GM12878 (cell line): ENCODE measurements at regions not wholly inside any gene's neighbourhood (a gene's known extent, or its start where the extent isn't known, plus 50 kb on each side); places are given as distances from the start of the nearest gene placed in this dataset.

ENCODE experiments used
- ATAC-seq: fragments of 200-7000 bp; cut with Tn5 transposase; 3 replicates; pipeline ENCODE4 v1.9.1; 2020; ENCODE audit warnings: mild to moderate bottlenecking, moderate library complexity
- BruUV-seq: library from RNA; stranded (reverse); fragments of 400-500 nt; replicated peaks from 2 replicates; lab custom pipeline; 2021; lab: Mats Ljungman, UMichigan
- CTCF ChIA-PET: fragments of 300-600 bp; sonication (Branson Sonifier 250); formaldehyde crosslinking; extraction: SDS; loops from one replicate; lab custom pipeline; 2021; ENCODE audit warnings: inconsistent platforms; lab: Yijun Ruan, JAX
- POLR2A ChIA-PET: fragments of 350-600 bp; formaldehyde crosslinking; extraction: SDS; loops from one replicate; lab custom pipeline; 2021; ENCODE audit warnings: inconsistent platforms; lab: Charles Lee
- RAD21 ChIA-PET: fragments of 300-600 bp; sonication (Branson Sonifier 250); formaldehyde crosslinking; loops from one replicate; lab custom pipeline; 2023; ENCODE audit warnings: antibody characterized with exemption; ENCODE audit not compliant: unreplicated experiment; lab: Charles Lee
- SMC1A ChIA-PET: fragments of 300-600 bp; sonication (Branson Sonifier 250); formaldehyde crosslinking; loops from one replicate; lab custom pipeline; 2023; ENCODE audit not compliant: unreplicated experiment, uncharacterized antibody; lab: Charles Lee
- DNase-seq: peaks from one replicate; pipeline ENCODE4 v3.0.0-alpha.2; 2011; ENCODE audit warnings: low read depth, low spot score
- FAIRE-seq: peaks from 3 replicates; lab custom pipeline; 2011; peaks lifted over from hg19 to GRCh38; lab: Jason Lieb, UNC
- H2AFZ ChIP-seq: 2 replicates; pipeline ENCODE4 v1.6.0; 2011; ENCODE audit warnings: low read depth, low read length, control low read depth; ENCODE audit not compliant: control insufficient read depth
- H3K27ac ChIP-seq: 2 replicates; pipeline ENCODE4 v1.5.1; 2011; ENCODE audit warnings: control low read depth; ENCODE audit not compliant: control insufficient read depth, insufficient read depth
- H3K27me3 ChIP-seq, 2 experiments: replicated peaks in 1 of 2; 2 replicates each; pipeline versions ENCODE4 v1.6.0 to v1.6.1; 2011; ENCODE audit warnings: low read length in 1 of 2; ENCODE audit not compliant: control insufficient read depth in 2 of 2, insufficient read depth in 2 of 2
- H3K36me3 ChIP-seq, 2 experiments: 2 replicates each; pipeline ENCODE4 v1.5.1; 2011; ENCODE audit warnings: low read length in 1 of 2; ENCODE audit not compliant: control insufficient read depth in 2 of 2, insufficient read depth in 2 of 2
- H3K4me1 ChIP-seq: 2 replicates; pipeline ENCODE4 v1.6.1; 2011; ENCODE audit warnings: mild to moderate bottlenecking, low read length, moderate library complexity, mixed read lengths; ENCODE audit not compliant: control insufficient read depth, insufficient read depth
- H3K4me2 ChIP-seq: 2 replicates; pipeline ENCODE4 v1.6.0; 2011; ENCODE audit warnings: control low read depth; ENCODE audit not compliant: control insufficient read depth, insufficient read depth
- H3K4me3 ChIP-seq: fragments of 200-600 bp; sonication (generic); 2 replicates; pipeline ENCODE4 v1.5.1; 2016
- H3K79me2 ChIP-seq: 2 replicates; pipeline ENCODE4 v1.6.0; 2011; ENCODE audit warnings: low read length; ENCODE audit not compliant: control insufficient read depth, insufficient read depth
- H3K9ac ChIP-seq: 2 replicates; pipeline ENCODE4 v1.8.0; 2011; ENCODE audit warnings: low read length, control low read depth, mixed read lengths; ENCODE audit not compliant: control insufficient read depth, insufficient read depth
- H3K9me3 ChIP-seq: replicated peaks from 3 replicates; pipeline ENCODE4 v1.5.1; 2011; ENCODE audit warnings: mild to moderate bottlenecking, low read length; ENCODE audit not compliant: control insufficient read depth, insufficient read depth
- H4K20me1 ChIP-seq: 2 replicates; pipeline ENCODE4 v1.6.0; 2011; ENCODE audit not compliant: control insufficient read depth, insufficient read depth
- BACH1 ChIP-seq: fragments of 450-650 bp; IDR thresholded peaks from 2 replicates; pipeline ENCODE4 v1.6.1; 2017; ENCODE audit warnings: mild to moderate bottlenecking, borderline replicate concordance
- BCL3 ChIP-seq: IDR thresholded peaks from 2 replicates; pipeline ENCODE4 v1.6.1; 2011; ENCODE audit warnings: borderline replicate concordance, low read depth, mild to moderate bottlenecking, moderate library complexity, low read length; ENCODE audit not compliant: insufficient read depth, poor library complexity, severe bottlenecking
- IRF4 ChIP-seq: IDR thresholded peaks from 2 replicates; pipeline ENCODE4 v1.6.1; 2011; ENCODE audit warnings: low read depth, low read length
- JUNB ChIP-seq: IDR thresholded peaks from 2 replicates; pipeline ENCODE4 v1.6.1; 2016; ENCODE audit warnings: antibody characterized with exemption, mild to moderate bottlenecking
- NBN ChIP-seq: fragments of 450-650 bp; IDR thresholded peaks from 2 replicates; pipeline ENCODE4 v1.6.1; 2016
- NFXL1 ChIP-seq: fragments of 450-650 bp; IDR thresholded peaks from 2 replicates; pipeline ENCODE4 v1.6.1; 2017; ENCODE audit warnings: antibody characterized with exemption, mild to moderate bottlenecking, borderline replicate concordance
- NKRF ChIP-seq: fragments of 450-650 bp; conservative IDR thresholded peaks from 2 replicates; pipeline ENCODE4 v1.6.1; 2017; ENCODE audit warnings: mild to moderate bottlenecking, moderate library complexity
- NRF1 ChIP-seq: conservative IDR thresholded peaks from 2 replicates; pipeline ENCODE4 v1.6.1; 2011; ENCODE audit warnings: mild to moderate bottlenecking, low read depth, low read length, improper control_type of control experiment
- PML ChIP-seq: IDR thresholded peaks from 2 replicates; pipeline ENCODE4 v1.6.1; 2012; ENCODE audit warnings: low read length, inconsistent platforms
- POLR2AphosphoS5 ChIP-seq: IDR thresholded peaks from 2 replicates; pipeline ENCODE4 v1.6.1; 2011; ENCODE audit warnings: mild to moderate bottlenecking, low read length, inconsistent platforms
- RAD51 ChIP-seq: fragments of 450-650 bp; IDR thresholded peaks from 2 replicates; pipeline ENCODE4 v1.6.1; 2016; ENCODE audit warnings: moderate library complexity, mild to moderate bottlenecking, inconsistent platforms
- RCOR1 ChIP-seq: conservative IDR thresholded peaks from 2 replicates; pipeline ENCODE4 v1.6.1; 2012; ENCODE audit warnings: low read depth, low read length, improper control_type of control experiment
- SIN3A ChIP-seq: IDR thresholded peaks from 2 replicates; pipeline ENCODE4 v1.6.1; 2012; ENCODE audit warnings: low read depth, low read length, improper control_type of control experiment
- SMAD1 ChIP-seq: fragments of 450-650 bp; IDR thresholded peaks from 2 replicates; pipeline ENCODE4 v1.6.1; 2018; ENCODE audit warnings: mild to moderate bottlenecking, low read depth; ENCODE audit not compliant: partially characterized antibody
- SMARCA5 ChIP-seq: fragments of 450-650 bp; IDR thresholded peaks from 2 replicates; pipeline ENCODE4 v1.6.1; 2017; ENCODE audit warnings: mild to moderate bottlenecking
- USF2 ChIP-seq: IDR thresholded peaks from 2 replicates; pipeline ENCODE4 v1.6.1; 2011; ENCODE audit warnings: low read depth, low read length, improper control_type of control experiment, borderline replicate concordance
- YBX1 ChIP-seq: fragments of 450-650 bp; IDR thresholded peaks from 2 replicates; pipeline ENCODE4 v1.6.1; 2016; ENCODE audit warnings: antibody characterized with exemption
- WGBS: methylation state at CpG from one replicate; pipeline ENCODE4 v1.1.6; 2016; ENCODE audit warnings: low lambda C conversion rate; ENCODE audit not compliant: insufficient replicate concordance, insufficient coverage; ENCODE audit errors: missing lambda C conversion rate; 5-methylcytosine and 5-hydroxymethylcytosine counted together
- in situ Hi-C: fragments of 300-500 bp; cut with MboI; formaldehyde crosslinking; loops from 9 replicates; pipeline ENCODE4 v1.14.3; 2018; ENCODE audit warnings: mixed read lengths
- intact Hi-C: fragments of 100-400 bp; cut with micrococcal nuclease; formaldehyde crosslinking; loops from one replicate; pipeline ENCODE4 v1.14.2; 2022; ENCODE audit not compliant: unreplicated experiment

- no peak for FAIRE-seq
- no peak overlapping the region for H3K9ac ChIP-seq
- no peaks in the 10 kb centered on the region for H3K4me1 ChIP-seq
- no peak overlapping the region for H3K4me3 ChIP-seq
- no peaks in the 10 kb centered on the region for H4K20me1 ChIP-seq
- in situ Hi-C loops (no loop called here), intact Hi-C loops (no loop called here)
- SMC1A ChIA-PET: interaction anchor here (1.2 kb wide), 1 partner anchor 245 kb away, joined by 3 read pairs; no protein-coding TSS in a partner anchor
- WGBS: 40% methylated on average over 1 of the region's 1 CpG
- DNase-seq: no peak
- no TSS peak for BruUV-seq
- no peak overlapping the region for H3K4me2 ChIP-seq
- no peak for TF ChIP-seq RAD51
- no peak for TF ChIP-seq PML
- no peak for TF ChIP-seq SIN3A
- no peak for TF ChIP-seq IRF4
- no peak for TF ChIP-seq NKRF
- no peak for TF ChIP-seq YBX1
- TF ChIP-seq JUNB: no peak
- no peak for TF ChIP-seq BACH1
- no peaks in the 10 kb centered on the region for H3K36me3 ChIP-seq
- RAD21 ChIA-PET: no interaction called here
- no peak overlapping the region for H2AFZ ChIP-seq
- H3K27ac ChIP-seq: no peak overlapping the region
- POLR2A ChIA-PET: no interaction called here
- H3K9me3 ChIP-seq: no peaks in the 10 kb centered on the region
- H3K27me3 ChIP-seq: no peaks in the 10 kb centered on the region
- ATAC-seq: no peak
- CTCF ChIA-PET: no interaction called here
- no peaks in the 10 kb centered on the region for H3K79me2 ChIP-seq
Measured at GRCh38 chr10:42482411-42482810, 156.0 kb downstream of the ZNF33B start.

- ChIA-PET POLR2A (no interaction called here), RAD21 (no interaction called here), CTCF (no interaction called here), SMC1A (no interaction called here)
- FAIRE-seq (no peak), DNase-seq (no peak), ATAC-seq (no peak)
- Histone ChIP-seq H3K36me3 (no peaks in the 10 kb centered on the region), H3K4me2 (no peak overlapping the region), H3K9ac (no peak overlapping the region), H3K27ac (no peak overlapping the region), H2AFZ (no peak overlapping the region), H3K9me3 (no peaks in the 10 kb centered on the region; the same call in 2 of the 3 replicates), H4K20me1 (no peaks in the 10 kb centered on the region), H3K27me3 (no peaks in the 10 kb centered on the region), H3K4me1 (no peaks in the 10 kb centered on the region), H3K4me3 (no peak overlapping the region), H3K79me2 (no peaks in the 10 kb centered on the region)
- intact Hi-C loops (no loop called here), in situ Hi-C loops (no loop called here)
- BruUV-seq: no TSS peak
- 58% methylated on average over 1 of the region's 1 CpG for WGBS
- TF ChIP-seq YBX1 (no peak), USF2 (no peak), SMAD1 (no peak), NBN (no peak), SMARCA5 (no peak), BCL3 (no peak), NRF1 (no peak), POLR2AphosphoS5 (no peak), RCOR1 (no peak), NFXL1 (no peak)
Measured at GRCh38 chr10:42479057-42479456, 159.3 kb downstream of the ZNF33B start.
